K562 (cell line): ENCODE measurements at regions not wholly inside any gene's neighbourhood (a gene's known extent, or its start where the extent isn't known, plus 50 kb on each side); places are given as distances from the start of the nearest gene placed in this dataset.

Experiments
- ATAC-seq: fragments of 200-7000 bp; cut with Tn5 transposase; 3 replicates; pipeline ENCODE4 v1.9.1; 2020; ENCODE audit warnings: moderate library complexity
- BruUV-seq: library from RNA; stranded (reverse); fragments of 400-500 nt; replicated peaks from 2 replicates; lab custom pipeline; 2021; lab: Mats Ljungman, UMichigan
- CTCF ChIA-PET: fragments of 300-600 bp; formaldehyde crosslinking; extraction: SDS; loops from one replicate; lab custom pipeline; 2021; ENCODE audit warnings: low intra/inter-chr PET ratio; lab: Yijun Ruan, JAX
- POLR2A ChIA-PET: fragments of 300-600, 350-650 bp; sonication (Branson Sonifier 250); formaldehyde crosslinking; extraction: SDS; loops from one replicate; lab custom pipeline; 2021; ENCODE audit warnings: antibody characterized with exemption, inconsistent platforms; lab: Yijun Ruan, JAX
- DNase-seq, 4 experiments: peaks; one replicate each; pipeline versions ENCODE4 v3.0.0 to v3.0.0-alpha.2; 2011 to 2018; ENCODE audit warnings: low spot score in 3 of 4, mixed read lengths in 3 of 4; ENCODE audit errors: extremely low read depth in 1 of 4
- FAIRE-seq: peaks from 2 replicates; lab custom pipeline; 2011; peaks lifted over from hg19 to GRCh38; lab: Jason Lieb, UNC
- H2AFZ ChIP-seq: 2 replicates; pipeline ENCODE4 v1.6.0; 2011; ENCODE audit warnings: low read depth, low read length, control low read depth, inconsistent platforms
- H3K27ac ChIP-seq: fragments of 200-600 bp; 3 replicates; pipeline ENCODE4 v1.8.0; 2011; ENCODE audit warnings: low read depth, mild to moderate bottlenecking, control low read depth, inconsistent platforms, low read length, moderate library complexity, mixed read lengths; ENCODE audit errors: extremely low read depth
- H3K27me3 ChIP-seq, 2 experiments: fragments of 300-600 bp in 1 of 2; 2 replicates in 1 of 2; 3 replicates in 1 of 2; pipeline versions ENCODE4 v1.6.0 to v1.8.0; 2011; ENCODE audit warnings: inconsistent platforms in 2 of 2, low read length in 2 of 2, mild to moderate bottlenecking in 1 of 2, mixed read lengths in 1 of 2, moderate library complexity in 1 of 2; ENCODE audit not compliant: control insufficient read depth in 2 of 2, insufficient read depth in 2 of 2
- H3K36me3 ChIP-seq: fragments of 300-600 bp; 3 replicates; pipeline ENCODE4 v1.8.0; 2011; ENCODE audit warnings: mild to moderate bottlenecking, low read length, inconsistent platforms; ENCODE audit not compliant: control insufficient read depth, insufficient read depth
- H3K4me1 ChIP-seq, 2 experiments: fragments of 200-600 bp in 1 of 2; replicated peaks in 1 of 2; 2 replicates in 1 of 2; 3 replicates in 1 of 2; pipeline versions ENCODE4 v1.5.1 to v1.8.0; 2011; ENCODE audit warnings: inconsistent platforms in 2 of 2, low read length in 2 of 2, mild to moderate bottlenecking in 1 of 2, mixed read lengths in 1 of 2, moderate library complexity in 1 of 2; ENCODE audit not compliant: control insufficient read depth in 2 of 2, insufficient read depth in 2 of 2
- H3K4me2 ChIP-seq: 2 replicates; pipeline ENCODE4 v1.6.1; 2011; ENCODE audit warnings: low read length, control low read depth, inconsistent platforms, mixed read lengths; ENCODE audit not compliant: insufficient read depth
- H3K4me3 ChIP-seq: fragments of 200-600 bp; sonication (generic), shearing (Covaris generic); 2 replicates; pipeline ENCODE4 v1.5.1; 2016; ENCODE audit warnings: control low read depth, inconsistent platforms
- H3K79me2 ChIP-seq: fragments of 200-600 bp; 3 replicates; pipeline ENCODE4 v1.8.0; 2011; ENCODE audit warnings: low read length, inconsistent platforms; ENCODE audit not compliant: control insufficient read depth, insufficient read depth
- H3K9ac ChIP-seq, 2 experiments: 2 replicates each; pipeline versions ENCODE4 v1.6.0 to v1.6.1; 2011; ENCODE audit warnings: low read depth in 2 of 2, low read length in 2 of 2, control low read depth in 1 of 2, inconsistent platforms in 1 of 2, mild to moderate bottlenecking in 1 of 2, mixed read lengths in 1 of 2; ENCODE audit not compliant: insufficient read depth in 1 of 2
- H3K9me1 ChIP-seq: one replicate; pipeline ENCODE4 v1.6.0; 2011; ENCODE audit warnings: inconsistent platforms, mild to moderate bottlenecking, low read length, moderate library complexity; ENCODE audit not compliant: control insufficient read depth, insufficient read depth
- H3K9me3 ChIP-seq: replicated peaks from 2 replicates; pipeline ENCODE4 v1.5.1; 2011; ENCODE audit warnings: low read depth, low read length, inconsistent platforms; ENCODE audit not compliant: control insufficient read depth, insufficient read depth
- H4K20me1 ChIP-seq: replicated peaks from 2 replicates; pipeline ENCODE4 v1.6.1; 2011; ENCODE audit warnings: low read length, inconsistent platforms, mixed read lengths; ENCODE audit not compliant: control insufficient read depth, insufficient read depth
- ARID3A ChIP-seq: IDR thresholded peaks from 2 replicates; pipeline ENCODE4 v1.6.1; 2012; ENCODE audit warnings: low read depth, low read length, improper control_type of control experiment, borderline replicate concordance
- DIDO1 ChIP-seq: fragments of 450-650 bp; IDR thresholded peaks from 2 replicates; pipeline ENCODE4 v1.6.1; 2016; ENCODE audit warnings: low read depth, missing biosample characterization, missing genetic modification characterization
- GATAD2B ChIP-seq: fragments of 450-650 bp; IDR thresholded peaks from 2 replicates; pipeline ENCODE4 v1.6.1; 2017; ENCODE audit warnings: mild to moderate bottlenecking, borderline replicate concordance
- HBP1 ChIP-seq: fragments of 450-650 bp; formaldehyde crosslinking; IDR thresholded peaks from 2 replicates; pipeline ENCODE4 v1.4.0; 2022; ENCODE audit warnings: missing genetic modification characterization
- KDM5B ChIP-seq: fragments of 200-600 bp; sonication (generic); IDR thresholded peaks from 2 replicates; pipeline ENCODE4 v1.6.1; 2012; ENCODE audit warnings: low read depth, mild to moderate bottlenecking, moderate library complexity, low read length, control low read depth, inconsistent platforms; ENCODE audit not compliant: insufficient replicate concordance
- NEUROD1 ChIP-seq: fragments of 150-350 bp; IDR thresholded peaks from 2 replicates; pipeline ENCODE4 v1.6.1; 2014; ENCODE audit warnings: borderline replicate concordance, low read length, low read depth; ENCODE audit not compliant: partially characterized antibody
- RFX1 ChIP-seq: fragments of 450-650 bp; IDR thresholded peaks from 2 replicates; pipeline ENCODE4 v1.6.1; 2016; ENCODE audit warnings: mild to moderate bottlenecking, moderate library complexity
- SMARCA4 ChIP-seq: fragments of 450-650 bp; IDR thresholded peaks from 2 replicates; pipeline ENCODE4 v1.6.1; 2016
- SP2 ChIP-seq: IDR thresholded peaks from 2 replicates; pipeline ENCODE4 v1.6.1; 2011; ENCODE audit warnings: mild to moderate bottlenecking, low read depth, low read length, moderate library complexity; ENCODE audit not compliant: poor library complexity, severe bottlenecking; ENCODE audit errors: extremely low read depth
- SREBF1 ChIP-seq: fragments of 150-350 bp; IDR thresholded peaks from 2 replicates; pipeline ENCODE4 v1.6.1; 2014; ENCODE audit warnings: antibody characterized with exemption, low read depth, low read length, borderline replicate concordance
- STAG1 ChIP-seq: sonication (generic); formaldehyde crosslinking; IDR thresholded peaks from 2 replicates; pipeline ENCODE4 v1.5.0; 2020; ENCODE audit warnings: missing genetic modification reagents, borderline replicate concordance
- TCFL5 ChIP-seq: fragments of 250-450 bp; sonication (Bioruptor Pico); conservative IDR thresholded peaks from 2 replicates; pipeline ENCODE4 v1.6.1; 2021; ENCODE audit warnings: mild to moderate bottlenecking, moderate library complexity, matching md5 sums
- XRCC3 ChIP-seq: fragments of 450-650 bp; IDR thresholded peaks from 2 replicates; pipeline ENCODE4 v1.6.1; 2017; ENCODE audit warnings: mild to moderate bottlenecking, moderate library complexity
- WGBS: fragments of 100-300 bp; shearing (Covaris generic); methylation state at CpG from one replicate; pipeline ENCODE4 v1.1.6; 2016; ENCODE audit warnings: low coverage, mixed read lengths; ENCODE audit not compliant: insufficient coverage; ENCODE audit errors: missing lambda C conversion rate; 5-methylcytosine and 5-hydroxymethylcytosine counted together
- in situ Hi-C: fragments of 300-500 bp; cut with MboI; formaldehyde crosslinking; loops from 4 replicates; pipeline ENCODE4 v1.15.0; 2018; ENCODE audit warnings: inconsistent platforms, mixed read lengths
- intact Hi-C: fragments of 100-400 bp; cut with micrococcal nuclease; formaldehyde crosslinking; loops from 2 replicates; pipeline ENCODE4 v1.14.2; 2022

- no peak overlapping the region for H2AFZ ChIP-seq
- no peak overlapping the region for H3K4me3 ChIP-seq
- H3K4me1 ChIP-seq, result peaks cover 0 to 7% of the 10 kb centered on the region in 2 experiments; a peak in 2 of 5 replicates
- in situ Hi-C loops, result no loop called here
- H3K27ac ChIP-seq, result no peak overlapping the region
- ATAC-seq, result no peak
- intact Hi-C loops, result no loop called here
- 10% methylated on average over 7 of the region's 10 CpGs for WGBS
- TF ChIP-seq GATAD2B (no peak), KDM5B (no peak), HBP1 (no peak), SMARCA4 (no peak), TCFL5 (CRISPR knock-in tag) (no peak), STAG1 (CRISPR knock-in tag) (no peak), SP2 (no peak), DIDO1 (tag) (no peak), SREBF1 (no peak), XRCC3 (no peak), NEUROD1 (no peak), ARID3A (no peak), RFX1 (no peak)
- TF ChIP-seq, all 486 proteins: peak for 0
- H3K9me3 ChIP-seq, result no peaks in the 10 kb centered on the region
- H3K9ac ChIP-seq, result no peak overlapping the region
- no peaks in the 10 kb centered on the region for H3K9me1 ChIP-seq
- H3K36me3 ChIP-seq, result no peaks in the 10 kb centered on the region
- FAIRE-seq (no peak), DNase-seq (no peak)
- H3K79me2 ChIP-seq, result no peaks in the 10 kb centered on the region
- H4K20me1 ChIP-seq, result no peaks in the 10 kb centered on the region
- no peak overlapping the region for H3K4me2 ChIP-seq
- peaks cover 0 to 36% of the 10 kb centered on the region in 2 experiments; a peak in 4 of 5 replicates for H3K27me3 ChIP-seq
- ChIA-PET POLR2A (no interaction called here), CTCF (no interaction called here)
- BruUV-seq, result no TSS peak
Observed at GRCh38 chr10:124340033-124340760, 78.5 kb downstream of the OAT start.
